HL-60/S4 (cell line): ENCODE measurements at regions not wholly inside any gene's neighbourhood (a gene's known extent, or its start where the extent isn't known, plus 50 kb on each side); places are given as distances from the start of the nearest gene placed in this dataset.
"Not testable (repeated sequence)": the region's sequence is repeated elsewhere in the genome, so short reads cannot be mapped to it uniquely, and the experiment has no call there.

Experiments used
- in situ Hi-C: fragments of 300-500 bp; cut with MboI; formaldehyde crosslinking; loops from 2 replicates; pipeline ENCODE4 v1.14.3; 2022; ENCODE audit warnings: low sequenced_read_pairs

DNA sequence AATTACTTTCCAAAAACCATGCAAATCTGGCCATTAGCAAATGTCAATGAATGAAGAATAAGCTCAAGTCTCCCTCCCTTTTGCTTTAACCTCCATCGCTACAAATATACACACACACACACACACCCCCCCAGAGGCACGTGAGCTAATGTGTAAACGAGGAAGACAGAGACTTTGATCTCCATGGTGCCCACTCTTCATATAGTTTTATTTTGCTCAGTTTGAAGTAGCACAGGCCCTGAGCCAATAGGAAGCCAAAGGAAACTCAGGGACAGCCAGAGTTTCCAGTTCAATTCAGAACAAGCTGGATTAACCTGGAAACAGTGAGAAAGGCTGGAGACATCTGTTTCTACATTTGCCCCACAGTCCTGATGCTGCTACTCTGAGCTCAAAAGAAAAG is 248.4 kb upstream of the MEIS1 start:
- in situ Hi-C loops, result no loop called here

DNA sequence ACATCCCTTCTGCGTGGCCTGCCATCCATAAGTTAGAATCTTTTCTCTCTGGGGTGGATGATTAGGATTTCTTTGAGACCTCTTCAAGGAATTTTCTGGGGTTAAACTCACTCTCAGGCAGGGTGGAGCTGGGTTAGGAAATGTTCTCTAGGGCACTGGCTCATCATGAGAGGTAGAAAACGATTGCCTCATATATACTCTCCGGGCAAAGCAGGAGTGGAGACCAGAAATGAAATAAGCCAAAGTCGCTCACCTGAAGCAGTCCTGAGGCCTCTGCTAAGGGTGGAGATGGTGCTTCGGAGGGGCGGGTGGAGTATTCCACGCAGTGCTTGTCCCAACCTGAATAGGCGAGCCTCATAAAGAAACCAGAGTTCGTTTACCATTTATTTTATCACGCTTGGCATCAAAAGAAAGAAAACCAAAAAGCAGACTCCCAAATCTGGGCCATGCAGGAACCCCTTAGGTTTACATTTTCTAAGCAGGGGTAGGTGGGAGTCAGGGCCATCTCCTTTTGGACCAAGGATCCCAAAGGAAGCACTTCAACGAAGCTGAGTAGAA is 249.3 kb upstream of the MEIS1 start:
- in situ Hi-C loops, result no loop called here

DNA sequence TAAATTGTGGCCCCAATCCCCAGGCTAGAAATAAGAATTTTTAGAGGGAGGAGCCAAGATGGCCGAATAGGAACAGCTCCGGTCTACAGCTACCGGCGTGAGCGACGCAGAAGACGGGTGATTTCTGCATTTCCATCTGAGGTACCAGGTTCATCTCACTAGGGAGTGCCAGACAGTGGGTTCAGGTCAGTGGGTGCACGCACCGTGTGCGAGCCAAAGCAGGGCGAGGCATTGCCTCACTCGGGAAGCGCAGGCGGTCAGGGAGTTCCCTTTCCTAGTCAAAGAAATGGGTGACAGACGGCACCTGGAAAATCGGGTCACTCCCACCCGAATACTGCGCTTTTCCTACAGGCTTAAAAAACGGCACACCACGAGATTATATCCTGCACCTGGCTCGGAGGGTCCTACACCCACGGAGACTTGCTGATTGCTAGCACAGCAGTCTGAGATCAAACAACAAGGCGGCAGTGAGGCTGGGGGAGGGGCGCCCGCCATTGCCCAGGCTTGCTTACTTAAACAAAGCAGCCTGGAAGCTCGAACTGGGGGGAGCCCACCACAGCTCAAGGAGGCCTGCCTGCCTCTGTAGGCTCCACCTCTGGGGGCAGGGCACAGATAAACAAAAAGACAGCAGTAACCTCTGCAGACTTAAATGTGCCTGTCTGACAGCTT is 257.7 kb upstream of the MEIS1 start:
- in situ Hi-C loops, result not testable (repeated sequence)

DNA sequence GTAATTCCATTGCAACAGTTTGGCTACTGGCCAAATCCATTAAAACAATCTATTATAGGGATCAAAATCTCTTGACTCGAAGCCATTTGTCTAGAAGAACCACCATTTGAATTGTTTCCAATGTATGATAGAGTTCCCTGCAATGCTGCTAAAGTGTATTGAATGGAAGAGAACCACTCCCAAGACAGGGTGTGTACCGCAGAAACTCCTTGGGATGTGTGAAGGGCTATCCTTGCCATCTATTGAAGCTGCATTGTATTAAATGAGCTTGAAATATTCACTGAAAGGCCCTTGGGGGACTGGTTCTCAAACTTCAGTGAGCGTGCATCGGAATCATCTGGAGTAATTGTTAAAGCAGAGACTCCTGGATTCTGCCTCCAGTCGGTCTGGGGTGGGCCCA is 260.4 kb upstream of the MEIS1 start:
- in situ Hi-C loops, result no loop called here

DNA sequence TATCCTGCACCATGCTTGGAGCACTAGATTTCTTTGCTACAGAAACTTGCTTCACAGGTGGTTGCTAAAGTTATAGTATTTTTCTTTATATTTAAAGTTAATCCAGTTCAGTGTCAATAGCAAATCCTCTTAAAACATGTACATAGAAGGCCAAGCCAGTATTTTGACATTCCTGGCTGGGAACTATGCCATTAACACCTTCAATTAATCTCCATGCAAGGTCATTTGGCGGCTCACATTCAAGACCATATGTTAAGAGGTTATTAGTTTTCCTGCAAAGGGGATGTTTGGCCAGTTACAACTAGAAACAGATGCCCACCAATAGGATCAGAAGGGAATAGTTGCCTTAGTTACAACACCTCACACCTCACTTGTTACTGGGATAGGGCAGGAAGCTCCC is 261.3 kb upstream of the MEIS1 start:
- in situ Hi-C loops, result no loop called here

DNA sequence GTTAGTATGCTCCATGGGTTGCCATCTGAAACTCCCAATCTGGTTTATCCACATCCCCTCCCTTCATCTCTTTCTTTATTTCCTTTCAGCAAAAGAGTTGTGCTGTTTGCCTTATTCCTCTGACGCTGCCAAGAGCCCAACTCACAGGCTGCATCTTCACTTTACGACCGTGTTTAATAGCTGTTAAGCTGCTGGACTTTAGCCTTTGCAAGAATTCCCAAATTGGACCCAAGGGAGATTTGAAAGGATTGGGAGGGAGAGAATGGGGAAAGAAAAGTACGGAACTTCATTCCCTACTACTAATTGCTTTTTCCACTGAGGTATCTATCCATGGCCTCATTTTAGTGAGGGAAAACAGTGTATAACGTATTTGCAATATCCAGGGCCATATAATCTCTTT is 263.4 kb upstream of the MEIS1 start:
- in situ Hi-C loops, result no loop called here

DNA sequence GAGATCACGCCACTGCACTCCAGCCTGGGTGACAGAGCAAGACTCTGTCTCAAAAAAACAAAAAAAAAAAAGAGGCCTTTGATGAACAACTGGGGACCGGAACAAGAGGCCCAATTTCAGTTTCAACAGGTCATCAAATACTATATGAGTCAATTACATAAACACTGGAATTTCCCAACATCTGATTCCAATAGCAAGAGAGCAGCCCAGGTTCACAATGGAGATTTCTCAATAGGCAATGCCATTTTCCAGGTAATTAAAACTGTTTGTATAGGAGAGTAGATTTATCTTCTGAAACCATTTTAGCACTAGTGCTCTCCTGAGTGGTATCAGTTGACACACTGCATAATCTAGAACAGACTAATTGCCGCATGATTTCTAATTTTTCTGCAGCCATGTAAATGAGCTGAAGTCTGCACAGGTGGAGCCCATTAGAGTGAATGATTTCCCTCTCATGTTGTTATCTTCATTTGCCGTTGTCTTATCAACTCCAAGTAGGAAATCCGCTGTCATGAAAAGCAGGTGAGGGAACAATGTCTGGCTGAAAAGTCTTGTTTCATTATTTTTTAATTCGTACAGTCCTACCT is 264.1 kb upstream of the MEIS1 start:
- in situ Hi-C loops, result no loop called here

DNA sequence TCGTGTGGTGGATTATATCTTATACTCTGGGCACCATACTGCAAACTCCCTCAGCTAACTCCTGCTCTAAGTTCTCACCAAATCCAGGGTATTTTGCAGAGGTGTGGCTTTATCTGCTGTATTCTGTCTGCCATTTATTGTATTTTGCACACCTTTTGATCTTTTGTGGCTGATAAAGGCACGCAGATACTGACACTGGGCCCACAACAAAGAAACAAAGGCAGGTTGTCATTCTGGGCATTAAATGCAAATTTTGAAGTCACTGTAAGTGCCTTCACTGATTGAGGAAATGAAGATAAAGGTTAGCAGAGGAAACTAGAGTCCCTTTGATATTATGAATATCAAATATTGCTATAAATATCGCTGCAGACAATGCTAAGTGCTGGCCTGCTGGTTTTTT is 265.8 kb upstream of the MEIS1 start:
- in situ Hi-C loops, result no loop called here

DNA sequence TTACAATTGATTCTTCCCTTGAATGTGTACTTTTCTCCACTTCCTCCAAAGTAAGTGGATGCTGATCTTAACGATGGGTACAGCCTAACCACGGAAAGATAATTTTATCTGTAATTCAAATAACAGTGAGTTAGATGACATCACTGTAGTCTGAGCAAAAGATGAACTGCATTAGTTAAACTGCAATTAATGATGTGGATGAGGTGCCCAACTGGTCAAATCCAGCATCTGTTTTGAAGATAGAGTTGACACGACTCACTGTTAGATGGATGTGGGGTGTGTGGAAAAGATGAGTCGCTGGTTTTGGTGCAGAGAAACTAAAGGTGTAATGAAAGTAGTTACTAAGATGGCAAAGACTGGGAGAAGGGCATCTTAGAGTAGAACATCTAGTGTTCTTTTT is 270.5 kb upstream of the MEIS1 start:
- in situ Hi-C loops, result no loop called here

DNA sequence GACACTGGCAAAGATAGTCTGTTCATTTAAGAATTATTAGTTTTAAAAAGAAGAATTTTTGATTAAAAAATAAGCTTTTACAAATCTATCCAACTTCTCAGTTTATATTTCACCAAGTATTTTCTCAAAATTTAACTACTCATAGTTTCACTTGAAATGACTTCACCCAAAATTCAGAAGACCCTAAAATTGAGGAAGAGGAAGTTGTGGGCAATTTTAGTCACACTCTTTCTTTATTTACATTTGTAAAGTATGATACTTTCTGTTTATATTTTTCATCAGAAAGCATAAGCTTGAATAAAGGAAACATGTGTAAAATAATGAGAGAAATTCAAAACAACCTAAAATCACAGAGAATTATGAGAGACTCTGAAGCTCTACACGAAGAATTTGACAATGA is 278.8 kb upstream of the MEIS1 start:
- in situ Hi-C loops, result no loop called here

DNA sequence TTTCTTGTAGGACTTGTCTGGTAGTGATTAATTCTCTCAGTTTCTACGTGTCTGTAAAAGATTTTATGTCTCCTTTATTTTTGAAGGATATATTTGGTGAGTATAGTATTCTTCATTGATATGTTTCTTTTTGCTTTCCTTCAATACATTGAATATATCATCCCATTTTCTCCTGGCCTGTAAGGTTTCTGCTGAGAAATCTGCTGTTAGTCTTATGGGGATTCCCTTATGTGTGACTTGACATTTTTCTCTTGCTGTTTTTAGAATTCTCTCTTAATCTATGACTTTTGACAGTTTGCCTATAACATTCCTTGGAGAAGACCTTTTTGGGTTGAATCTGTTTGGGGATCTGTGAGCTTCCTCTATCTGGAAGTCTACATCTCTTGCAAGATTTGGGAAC is 281.0 kb upstream of the MEIS1 start:
- in situ Hi-C loops, result no loop called here

DNA sequence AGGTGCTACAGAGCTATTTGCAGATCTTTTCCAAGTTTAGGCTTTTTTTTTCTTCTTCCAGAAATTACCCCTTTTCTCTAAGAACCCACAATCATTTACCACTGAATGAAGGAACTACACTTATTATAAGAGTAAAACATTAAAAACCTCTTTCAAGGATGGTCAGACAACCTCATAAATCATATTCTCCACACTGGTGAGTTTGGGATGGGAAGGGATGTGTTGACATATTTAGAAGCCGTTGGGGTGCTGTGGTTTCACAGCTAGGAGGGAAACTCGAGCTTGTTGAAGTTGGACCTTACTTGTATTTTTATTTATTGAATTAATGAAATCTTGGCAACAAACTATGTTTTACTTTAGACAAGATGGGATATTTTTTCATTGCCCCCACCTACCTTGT is 289.4 kb upstream of the MEIS1 start:
- in situ Hi-C loops, result no loop called here

DNA sequence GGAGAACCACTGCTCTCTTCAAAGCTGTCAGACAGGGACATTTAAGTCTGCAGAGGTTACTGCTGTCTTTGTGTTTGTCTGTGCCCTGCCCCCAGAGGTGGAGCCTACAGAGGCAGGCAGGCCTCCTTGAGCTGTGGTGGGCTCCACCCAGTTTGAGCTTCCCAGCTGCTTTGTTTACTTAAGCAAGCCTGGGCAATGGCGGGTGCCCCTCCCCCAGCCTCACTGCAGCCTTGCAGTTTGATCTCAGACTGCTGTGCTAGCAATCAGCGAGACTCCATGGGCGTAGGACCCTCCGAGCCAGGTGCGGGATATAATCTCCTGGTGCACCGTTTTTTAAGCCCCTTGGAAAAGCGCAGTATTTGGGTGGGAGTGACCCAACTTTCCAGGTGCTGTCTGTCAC is 290.6 kb upstream of the MEIS1 start:
- in situ Hi-C loops, result not testable (repeated sequence)

DNA sequence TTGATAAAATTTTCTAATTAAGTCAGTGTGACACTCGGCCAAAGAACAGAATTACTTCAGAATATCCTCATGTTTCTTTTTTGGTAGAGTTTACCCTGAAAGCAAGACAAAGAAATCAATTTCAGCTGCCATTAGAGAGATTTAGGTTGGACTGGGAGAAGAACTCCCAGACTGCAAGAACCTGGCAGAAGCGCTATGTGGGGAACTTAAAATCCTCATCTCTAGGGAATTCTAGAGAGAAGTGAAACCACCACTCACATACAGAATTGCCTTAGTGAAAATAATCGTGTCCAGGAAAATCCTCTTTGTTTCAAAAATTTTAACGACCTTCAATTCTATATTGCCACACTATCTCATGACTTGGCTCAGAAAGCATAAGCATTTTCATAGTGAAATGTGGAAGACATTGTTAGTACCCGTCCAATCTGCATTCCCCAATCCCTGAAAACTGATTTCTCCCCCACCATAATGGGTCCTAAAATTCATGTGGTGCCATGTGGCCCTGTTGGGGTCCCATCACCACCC is 297.3 kb upstream of the MEIS1 start:
- in situ Hi-C loops, result no loop called here

DNA sequence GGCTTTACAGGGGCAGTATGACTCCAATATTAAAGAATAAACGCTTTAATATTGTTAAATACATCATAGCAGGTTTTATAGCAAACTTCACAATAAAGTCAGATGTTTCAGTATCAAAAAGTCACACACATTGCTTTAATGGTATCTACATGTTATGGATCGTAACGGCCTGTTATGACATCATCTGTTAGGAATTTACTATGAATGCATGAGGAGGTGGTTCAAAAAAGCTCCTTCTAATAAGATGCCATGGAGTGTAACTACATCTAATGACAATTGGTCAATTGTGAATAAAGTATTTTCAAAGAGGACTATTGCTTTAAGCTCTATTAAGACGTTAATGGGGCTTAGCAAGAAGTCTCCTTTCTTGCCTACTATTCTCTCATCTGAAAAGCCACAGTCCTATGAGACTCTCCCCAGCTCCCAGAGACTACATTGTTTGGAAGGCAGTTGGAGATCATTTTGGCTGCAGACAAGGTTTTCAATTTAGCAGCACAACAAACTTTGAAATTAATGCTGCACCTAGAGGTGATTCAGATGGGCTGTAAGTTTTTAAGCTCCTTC is 300.7 kb upstream of the MEIS1 start:
- in situ Hi-C loops, result no loop called here

DNA sequence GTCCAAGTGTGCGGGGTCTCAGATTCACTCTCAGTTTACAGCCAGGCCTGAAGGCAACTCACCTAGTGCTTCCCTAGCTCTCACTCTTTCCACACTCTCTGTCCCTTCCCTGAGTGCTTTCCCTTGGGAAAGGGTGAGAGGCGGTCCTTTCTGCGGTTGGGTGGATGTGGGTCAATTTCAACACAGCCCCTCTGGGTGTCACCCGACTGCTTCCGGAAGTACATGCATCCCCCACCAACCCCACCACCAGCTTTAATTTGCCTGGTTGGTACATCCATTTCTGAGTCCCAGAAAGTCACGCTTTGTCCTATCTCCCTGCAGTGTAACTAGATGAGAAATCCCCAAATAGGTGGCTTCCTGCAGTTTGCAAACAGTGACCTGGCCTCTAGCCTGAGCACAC is 307.3 kb upstream of the MEIS1 start:
- in situ Hi-C loops, result no loop called here

DNA sequence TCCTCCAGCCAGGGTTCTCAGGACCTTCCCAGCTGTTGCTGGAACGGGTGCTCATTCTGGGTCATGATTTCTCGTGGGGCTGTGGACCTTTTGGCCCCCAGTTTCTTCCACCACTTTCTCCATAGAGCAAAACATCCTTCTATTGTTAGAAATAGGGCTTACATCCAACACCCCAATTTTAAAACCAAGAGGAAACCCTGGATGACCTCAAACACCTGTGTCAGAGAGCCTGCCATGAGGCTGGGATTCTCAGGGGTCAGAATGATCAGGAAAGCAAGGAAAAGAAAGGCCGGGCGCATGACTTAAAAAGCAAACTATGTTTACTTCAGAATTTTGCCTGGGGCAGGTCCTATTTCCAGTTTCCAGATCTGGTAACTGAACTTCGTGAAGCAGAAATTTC is 307.9 kb upstream of the MEIS1 start:
- in situ Hi-C loops, result no loop called here

DNA sequence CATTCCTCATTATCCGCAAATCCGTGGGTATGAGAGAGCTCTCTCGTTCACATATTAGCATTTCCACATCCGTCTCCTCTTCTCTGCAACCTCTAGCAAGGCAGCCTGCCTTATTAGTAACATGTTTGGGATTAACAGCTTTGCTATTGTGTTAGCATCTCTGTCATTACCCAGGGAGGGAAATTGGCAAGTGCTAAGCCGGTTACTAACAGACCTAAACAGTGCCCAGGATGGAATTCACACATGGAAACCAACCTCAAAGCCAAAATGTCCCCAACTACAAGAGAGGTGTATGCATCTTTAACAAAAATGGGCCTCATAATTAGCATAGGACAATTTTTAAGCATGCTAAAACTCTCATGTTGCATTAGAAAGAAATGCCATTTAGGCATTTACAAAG is 309.0 kb upstream of the MEIS1 start:
- in situ Hi-C loops, result no loop called here

DNA sequence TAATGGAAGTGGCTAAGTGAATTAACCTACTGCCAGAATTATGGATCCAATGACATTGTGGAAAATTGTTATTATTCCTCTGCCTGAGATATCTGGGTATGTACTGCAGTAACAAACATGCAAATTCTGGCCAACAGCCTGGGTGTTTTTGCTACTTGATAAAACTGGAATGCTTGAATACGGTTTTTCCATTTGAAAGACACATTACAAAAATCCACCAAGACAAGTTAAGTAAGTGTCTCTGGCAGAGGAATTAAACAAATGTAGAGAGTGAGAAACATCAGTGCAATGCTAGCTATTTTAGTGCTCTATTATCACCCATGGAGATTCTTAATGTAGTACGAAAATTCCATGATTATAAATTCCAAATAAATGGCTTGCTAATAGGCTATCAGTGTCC is 312.4 kb upstream of the MEIS1 start:
- in situ Hi-C loops, result no loop called here

DNA sequence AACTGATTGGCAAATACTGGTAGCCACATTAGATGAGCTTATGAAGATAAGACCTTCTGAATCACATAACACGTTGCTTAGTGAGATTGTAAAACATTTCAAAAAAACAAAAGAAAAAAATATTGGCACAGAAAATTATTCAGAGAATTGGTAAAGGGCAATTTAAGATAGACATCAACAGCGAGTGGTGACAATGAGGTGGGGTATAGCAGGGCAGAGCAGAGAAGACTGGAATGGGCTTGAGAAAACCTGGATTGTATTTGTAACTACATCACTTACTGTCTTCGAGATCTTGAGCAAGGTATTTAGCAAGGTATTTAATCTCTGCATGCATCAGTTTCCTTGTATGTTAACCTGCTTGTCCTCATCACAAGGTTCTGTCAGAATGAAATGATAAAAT is 313.0 kb upstream of the MEIS1 start:
- in situ Hi-C loops, result no loop called here

DNA sequence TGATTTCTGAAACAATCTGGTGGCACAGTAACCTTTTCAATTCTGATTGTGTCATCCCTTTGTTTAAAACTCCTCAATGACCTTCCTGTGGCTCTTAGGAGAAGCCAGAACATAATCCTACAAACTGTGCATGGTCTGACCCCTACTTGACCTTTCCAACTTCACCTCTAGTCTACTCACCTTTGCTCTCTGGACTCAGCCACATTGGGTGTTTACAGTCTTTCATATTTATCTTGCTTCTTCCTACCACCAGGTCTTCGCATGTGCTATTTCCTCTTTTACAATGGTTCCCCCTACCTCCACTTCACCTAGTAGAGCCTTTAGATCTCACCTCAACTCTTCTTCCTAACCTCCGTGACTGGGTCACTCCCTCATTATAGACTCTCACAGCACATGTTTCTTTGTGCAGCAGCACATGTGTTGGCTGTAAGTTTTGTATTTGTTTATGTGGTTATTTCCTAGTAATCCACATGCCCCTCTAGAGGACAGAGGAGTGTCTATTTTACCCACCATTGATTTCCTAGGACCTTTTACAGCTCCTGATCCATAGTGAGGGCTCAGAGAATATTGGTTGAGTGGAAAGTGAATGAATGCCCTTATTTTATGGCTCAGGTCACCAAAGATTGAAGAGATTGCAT is 320.8 kb upstream of the MEIS1 start:
- in situ Hi-C loops, result no loop called here

DNA sequence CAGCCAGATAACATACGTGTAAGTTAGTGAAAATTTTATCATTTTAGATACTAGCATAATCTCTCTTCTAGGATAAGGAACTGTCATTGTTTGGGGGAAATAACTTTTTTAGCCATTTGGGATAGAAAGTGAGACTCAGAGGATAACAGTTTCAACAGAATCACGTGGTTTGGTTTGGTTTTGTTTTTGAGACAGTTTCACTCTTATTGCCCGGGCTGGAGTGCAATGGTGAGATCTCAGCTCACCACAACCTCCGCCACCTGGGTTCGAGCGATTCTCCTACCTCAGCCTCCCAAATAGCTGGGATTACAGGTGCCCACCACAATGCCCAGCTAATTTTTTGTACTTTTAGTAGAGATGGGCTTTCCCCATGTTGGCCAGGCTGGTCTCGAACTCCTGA is 323.2 kb upstream of the MEIS1 start:
- in situ Hi-C loops, result no loop called here
